ENCODE measurements at regions not wholly inside any gene's neighbourhood (a gene's known extent, or its start where the extent isn't known, plus 50 kb on each side); places are given as distances from the start of the nearest gene placed in this dataset.

DNA sequence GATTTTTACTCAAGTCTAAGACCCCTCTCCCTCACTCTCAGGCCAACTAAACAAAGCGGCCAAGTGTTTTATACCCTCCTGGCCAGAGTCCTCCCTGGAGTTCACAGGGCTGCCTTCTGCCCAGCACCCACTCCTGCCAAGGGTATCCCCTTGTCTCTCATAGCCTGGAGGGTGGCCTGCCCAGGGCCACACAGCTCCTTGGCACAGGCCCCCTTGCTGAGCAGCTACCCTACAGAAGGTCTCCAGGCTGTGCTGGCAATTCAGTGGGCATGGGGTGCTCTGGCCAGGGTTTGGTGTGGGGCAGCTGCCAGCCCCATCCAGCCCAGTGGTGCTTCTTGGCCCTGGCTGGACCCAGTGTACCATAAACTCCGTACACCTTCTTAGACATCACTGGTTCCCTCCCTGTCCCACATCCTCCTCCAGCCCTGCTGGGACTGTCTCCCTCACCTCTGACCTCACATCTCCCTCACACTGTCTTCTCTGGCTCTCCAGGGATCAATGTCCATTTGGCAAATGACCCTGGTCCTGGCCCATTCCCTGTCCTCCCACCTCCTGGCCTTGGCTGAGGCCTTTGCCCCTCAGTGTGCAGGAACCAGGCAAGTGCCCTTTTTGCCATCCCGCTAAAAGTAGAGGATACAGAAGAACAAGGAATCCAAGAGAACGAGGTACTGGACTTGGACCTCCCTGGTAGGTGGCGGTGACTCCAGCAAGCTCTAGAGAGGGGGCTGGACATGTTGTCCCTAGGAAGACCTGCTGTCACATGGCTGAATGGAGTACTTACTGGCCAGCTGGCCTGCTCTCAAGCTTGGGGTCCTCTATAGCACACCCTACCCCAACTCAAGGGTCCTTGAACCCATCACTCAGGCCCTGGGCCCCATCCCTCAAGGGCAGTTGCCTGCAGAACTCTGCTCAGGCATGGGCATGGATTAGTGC is 50.0 kb upstream of the TRPM1 start:
- no peaks in the 10 kb centered on the region for H3K36me3 Mint-ChIP-seq (ENCODE audit: low read depth)
- no peak overlapping the region for H3K4me3 Mint-ChIP-seq
- no peak overlapping the region for H3K27ac Mint-ChIP-seq
- H3K27me3 Mint-ChIP-seq (ENCODE audit: low read depth, poor library complexity): peaks cover 12% of the 10 kb centered on the region
- H3K9me3 Mint-ChIP-seq: peaks cover 3% of the 10 kb centered on the region
- no peak for DNase-seq
- TF ChIP-seq, protein P1, sequence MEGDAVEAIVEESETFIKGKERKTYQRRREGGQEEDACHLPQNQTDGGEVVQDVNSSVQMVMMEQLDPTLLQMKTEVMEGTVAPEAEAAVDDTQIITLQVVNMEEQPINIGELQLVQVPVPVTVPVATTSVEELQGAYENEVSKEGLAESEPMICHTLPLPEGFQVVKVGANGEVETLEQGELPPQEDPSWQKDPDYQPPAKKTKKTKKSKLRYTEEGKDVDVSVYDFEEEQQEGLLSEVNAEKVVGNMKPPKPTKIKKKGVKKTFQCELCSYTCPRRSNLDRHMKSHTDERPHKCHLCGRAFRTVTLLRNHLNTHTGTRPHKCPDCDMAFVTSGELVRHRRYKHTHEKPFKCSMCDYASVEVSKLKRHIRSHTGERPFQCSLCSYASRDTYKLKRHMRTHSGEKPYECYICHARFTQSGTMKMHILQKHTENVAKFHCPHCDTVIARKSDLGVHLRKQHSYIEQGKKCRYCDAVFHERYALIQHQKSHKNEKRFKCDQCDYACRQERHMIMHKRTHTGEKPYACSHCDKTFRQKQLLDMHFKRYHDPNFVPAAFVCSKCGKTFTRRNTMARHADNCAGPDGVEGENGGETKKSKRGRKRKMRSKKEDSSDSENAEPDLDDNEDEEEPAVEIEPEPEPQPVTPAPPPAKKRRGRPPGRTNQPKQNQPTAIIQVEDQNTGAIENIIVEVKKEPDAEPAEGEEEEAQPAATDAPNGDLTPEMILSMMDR (IDR thresholded peaks at IDR 0.05): no peak
- peaks cover 35% of the 10 kb centered on the region for H3K4me1 Mint-ChIP-seq

DNA sequence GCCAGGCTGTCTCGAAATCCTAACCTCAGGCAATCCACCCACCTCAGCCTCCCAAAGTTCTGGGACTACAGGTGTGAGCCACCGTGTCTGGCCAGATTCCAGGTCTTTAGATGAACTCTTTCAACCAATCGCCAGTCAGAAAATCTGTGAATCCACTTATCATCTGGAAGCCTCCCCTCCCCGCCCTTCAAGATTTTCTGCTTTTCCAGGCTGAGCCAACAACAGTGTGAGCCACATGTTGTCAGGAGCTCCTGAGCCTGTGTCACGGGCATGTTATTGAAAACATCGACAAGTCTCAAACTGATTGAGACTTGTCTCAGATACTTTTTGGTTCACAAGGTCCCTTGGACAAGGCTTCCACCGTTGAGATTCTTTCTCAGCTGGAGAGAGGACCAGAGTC is 52.0 kb upstream of the TRPM1 start:
- TF ChIP-seq, protein P1 (IDR thresholded peaks at IDR 0.05): no peak
- Mint-ChIP-seq H3K27me3 (ENCODE audit: low read depth, poor library complexity) (peaks cover 6% of the 10 kb centered on the region), H3K36me3 (ENCODE audit: low read depth) (no peaks in the 10 kb centered on the region), H3K27ac (no peak overlapping the region), H3K4me3 (no peak overlapping the region), H3K9me3 (peaks cover 3% of the 10 kb centered on the region), H3K4me1 (peaks cover 33% of the 10 kb centered on the region)
- DNase-seq: no peak

DNA sequence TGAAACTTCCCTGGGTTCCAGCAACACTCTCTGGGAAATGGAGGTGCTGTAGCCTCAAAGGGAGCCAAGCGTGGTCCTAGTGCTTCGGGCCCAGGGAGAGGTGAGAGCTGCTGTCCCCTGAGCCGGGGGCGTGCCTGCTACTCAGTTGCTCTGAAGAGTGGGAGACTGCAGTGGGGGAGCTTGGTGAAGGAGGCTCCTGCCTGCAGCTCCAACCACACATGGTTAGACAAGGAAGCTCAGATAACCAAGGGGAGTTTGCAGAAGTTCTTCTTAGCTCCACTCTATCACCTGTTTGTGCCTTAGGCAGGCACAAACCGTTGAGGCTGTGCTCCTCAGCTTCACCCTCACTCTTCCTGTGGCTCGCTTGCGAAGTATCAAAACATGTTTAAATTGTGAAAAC is 53.6 kb upstream of the TRPM1 start:
- peaks cover 3% of the 10 kb centered on the region for H3K9me3 Mint-ChIP-seq
- peaks cover 33% of the 10 kb centered on the region for H3K4me1 Mint-ChIP-seq
- no peak overlapping the region for H3K27ac Mint-ChIP-seq
- DNase-seq: no peak
- H3K27me3 Mint-ChIP-seq (ENCODE audit: low read depth, poor library complexity): peaks cover 9% of the 10 kb centered on the region
- TF ChIP-seq, protein P1 (IDR thresholded peaks at IDR 0.05): no peak
- H3K4me3 Mint-ChIP-seq: no peak overlapping the region
- H3K36me3 Mint-ChIP-seq (ENCODE audit: low read depth): no peaks in the 10 kb centered on the region

DNA sequence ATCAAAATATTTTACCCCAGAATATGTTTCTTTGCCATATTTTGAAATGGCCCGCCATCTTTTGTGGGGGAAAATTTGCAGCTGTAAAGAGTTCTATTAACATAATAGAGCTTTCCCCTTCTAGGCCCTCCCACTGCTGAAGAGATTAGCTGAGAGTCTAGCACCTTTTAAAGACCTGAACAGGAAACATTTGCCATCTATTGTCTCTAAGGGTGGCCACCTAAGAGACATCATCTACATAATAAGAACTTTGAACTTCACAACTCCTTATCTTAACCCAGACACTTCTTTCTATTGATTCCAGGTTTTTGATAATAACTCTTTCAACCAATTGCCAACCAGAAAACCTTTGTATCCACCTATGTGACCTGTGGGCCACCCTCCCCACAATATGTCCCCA is 54.7 kb upstream of the TRPM1 start:
- Mint-ChIP-seq H3K4me1 (peaks cover 28% of the 10 kb centered on the region), H3K27ac (no peak overlapping the region), H3K4me3 (no peak overlapping the region), H3K9me3 (peaks cover 3% of the 10 kb centered on the region), H3K27me3 (ENCODE audit: low read depth, poor library complexity) (peaks cover 9% of the 10 kb centered on the region), H3K36me3 (ENCODE audit: low read depth) (no peaks in the 10 kb centered on the region)
- DNase-seq: no peak
- TF ChIP-seq, protein P1 (IDR thresholded peaks at IDR 0.05): no peak

DNA sequence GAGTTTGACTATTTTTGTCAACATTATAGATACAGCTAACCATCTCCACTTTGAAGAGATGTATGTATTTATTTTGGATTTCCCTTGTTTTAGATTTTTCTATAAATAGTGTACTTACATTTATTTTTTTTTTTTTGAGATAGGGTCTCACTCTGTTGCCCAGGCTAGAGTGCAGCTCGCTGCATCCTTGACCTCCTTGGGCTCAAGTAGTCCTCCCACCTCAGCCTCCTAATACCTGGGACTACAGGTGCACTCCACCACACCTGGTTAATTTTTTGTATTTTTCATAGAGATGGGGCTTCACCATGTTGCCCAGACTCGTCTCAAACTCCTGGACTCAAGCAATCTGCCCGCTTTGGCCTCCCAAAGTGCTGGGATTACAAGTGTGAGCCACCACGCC is 55.3 kb upstream of the TRPM1 start:
- DNase-seq: no peak

More for the DNA sequence above, 55.3 kb upstream of the TRPM1 start:
- Mint-ChIP-seq H3K4me3 (no peak overlapping the region), H3K9me3 (peaks cover 3% of the 10 kb centered on the region), H3K27me3 (ENCODE audit: low read depth, poor library complexity) (peaks cover 9% of the 10 kb centered on the region), H3K36me3 (ENCODE audit: low read depth) (no peaks in the 10 kb centered on the region), H3K4me1 (peaks cover 29% of the 10 kb centered on the region), H3K27ac (no peak overlapping the region)
- TF ChIP-seq, protein P1 (IDR thresholded peaks at IDR 0.05): no peak
